HG03354 (cell line): ENCODE measurements at regions not wholly inside any gene's neighbourhood (a gene's known extent, or its start where the extent isn't known, plus 50 kb on each side); places are given as distances from the start of the nearest gene placed in this dataset.
"Not testable (repeated sequence)": the region's sequence is repeated elsewhere in the genome, so short reads cannot be mapped to it uniquely, and the experiment has no call there.

ENCODE experiments used
- ATAC-seq: cut with Tn5 transposase; IDR thresholded peaks from one replicate; pipeline ENCODE4 v1.9.1; 2021; ENCODE audit warnings: mild to moderate bottlenecking; ENCODE audit not compliant: unreplicated experiment, poor library complexity, severe bottlenecking

- no peak for ATAC-seq
Measured at GRCh38 chr6:48606618-48607017, 495.6 kb upstream of the PTCHD4 start.

GRCh38 chr6:48597951-48598350, 487.0 kb upstream of the PTCHD4 start:
- no peak for ATAC-seq

- ATAC-seq, result no peak
Measured at GRCh38 chr6:48596830-48597229, 485.8 kb upstream of the PTCHD4 start.

- not testable (repeated sequence) for ATAC-seq
Measured at GRCh38 chr6:48591158-48591557, 480.2 kb upstream of the PTCHD4 start.

- ATAC-seq, result no peak
Measured at GRCh38 chr6:48584846-48585245, 473.8 kb upstream of the PTCHD4 start.

- ATAC-seq, result no peak
Measured at GRCh38 chr6:48570656-48571055, 459.7 kb upstream of the PTCHD4 start.

GRCh38 chr6:48568856-48569255, 457.9 kb upstream of the PTCHD4 start:
- no peak for ATAC-seq

GRCh38 chr6:48567016-48567415, 456.0 kb upstream of the PTCHD4 start:
- no peak for ATAC-seq

- ATAC-seq, result no peak
Measured at GRCh38 chr6:48564036-48564820, 453.2 kb upstream of the PTCHD4 start.

GRCh38 chr6:48563433-48563832, 452.4 kb upstream of the PTCHD4 start:
- ATAC-seq, result no peak

GRCh38 chr6:48560408-48560807, 449.4 kb upstream of the PTCHD4 start:
- ATAC-seq, result no peak

- no peak for ATAC-seq
Measured at GRCh38 chr6:48553467-48554189, 442.6 kb upstream of the PTCHD4 start.

- ATAC-seq, result no peak
Measured at GRCh38 chr6:48552905-48553304, 441.9 kb upstream of the PTCHD4 start.

- ATAC-seq, result no peak
Measured at GRCh38 chr6:48550603-48551002, 439.6 kb upstream of the PTCHD4 start.

- ATAC-seq, result no peak
Measured at GRCh38 chr6:48542191-48542590, 431.2 kb upstream of the PTCHD4 start.

- no peak for ATAC-seq
Measured at GRCh38 chr6:48541649-48542048, 430.7 kb upstream of the PTCHD4 start.

GRCh38 chr6:48535582-48536009, 424.6 kb upstream of the PTCHD4 start:
- no peak for ATAC-seq

- not testable (repeated sequence) for ATAC-seq
Measured at GRCh38 chr6:48530978-48531377, 420.0 kb upstream of the PTCHD4 start.

GRCh38 chr6:48525849-48526248, 414.9 kb upstream of the PTCHD4 start:
- ATAC-seq, result no peak

GRCh38 chr6:48520951-48521350, 410.0 kb upstream of the PTCHD4 start:
- no peak for ATAC-seq

GRCh38 chr6:48512390-48512789, 401.4 kb upstream of the PTCHD4 start:
- no peak for ATAC-seq
